IPS-20b (cell line): ENCODE measurements at regions not wholly inside any gene's neighbourhood (a gene's known extent, or its start where the extent isn't known, plus 50 kb on each side); places are given as distances from the start of the nearest gene placed in this dataset.

Source experiments
- H3K27ac ChIP-seq: one replicate; pipeline ENCODE4 v1.5.1; 2013; ENCODE audit warnings: low read length
- H3K27me3 ChIP-seq: 2 replicates; pipeline ENCODE4 v1.6.1; 2013; ENCODE audit warnings: mild to moderate bottlenecking, low read length, inconsistent platforms; ENCODE audit not compliant: insufficient read depth
- H3K36me3 ChIP-seq: 2 replicates; pipeline ENCODE4 v1.6.1; 2013; ENCODE audit warnings: low read depth, mild to moderate bottlenecking, inconsistent platforms, low read length, moderate library complexity; ENCODE audit not compliant: insufficient read depth
- H3K4me1 ChIP-seq: 2 replicates; pipeline ENCODE4 v1.6.1; 2013; ENCODE audit warnings: mild to moderate bottlenecking, control low read depth, inconsistent platforms, low read length, moderate library complexity; ENCODE audit not compliant: insufficient read depth
- H3K4me3 ChIP-seq: 2 replicates; pipeline ENCODE4 v1.5.1; 2013; ENCODE audit warnings: mild to moderate bottlenecking, low read length, inconsistent platforms
- H3K9ac ChIP-seq: 2 replicates; pipeline ENCODE4 v1.6.1; 2013; ENCODE audit warnings: low read depth, mild to moderate bottlenecking, inconsistent platforms, low read length, moderate library complexity
- H3K9me3 ChIP-seq: 2 replicates; pipeline ENCODE4 v1.6.1; 2013; ENCODE audit warnings: mild to moderate bottlenecking, low read depth, low read length, inconsistent platforms; ENCODE audit not compliant: insufficient read depth

GRCh38 chr5:30676223-30676840, 517.2 kb upstream of the CDH6 start:
- H3K9me3 ChIP-seq: peaks cover 21% of the 10 kb centered on the region
- H3K4me3 ChIP-seq: no peak overlapping the region
- no peak overlapping the region for H3K27ac ChIP-seq
- no peak overlapping the region for H3K9ac ChIP-seq
- no peaks in the 10 kb centered on the region for H3K36me3 ChIP-seq
- no peaks in the 10 kb centered on the region for H3K27me3 ChIP-seq
- no peaks in the 10 kb centered on the region for H3K4me1 ChIP-seq

GRCh38 chr5:30667293-30667692, 526.2 kb upstream of the CDH6 start:
- no peaks in the 10 kb centered on the region for H3K27me3 ChIP-seq
- H3K9me3 ChIP-seq: no peaks in the 10 kb centered on the region
- no peak overlapping the region for H3K4me3 ChIP-seq
- no peak overlapping the region for H3K9ac ChIP-seq
- H3K27ac ChIP-seq: no peak overlapping the region
- peaks cover 13% of the 10 kb centered on the region; the same call in 1 of the 2 replicates for H3K4me1 ChIP-seq
- no peaks in the 10 kb centered on the region for H3K36me3 ChIP-seq

- Histone ChIP-seq H3K27me3 (no peaks in the 10 kb centered on the region), H3K9me3 (peaks cover 2% of the 10 kb centered on the region; the same call in 1 of the 2 replicates), H3K27ac (no peak overlapping the region), H3K4me3 (no peak overlapping the region), H3K9ac (no peak overlapping the region), H3K4me1 (peaks cover 17% of the 10 kb centered on the region; the same call in 1 of the 2 replicates), H3K36me3 (no peaks in the 10 kb centered on the region)
Observed at GRCh38 chr5:30663536-30663935, 530.0 kb upstream of the CDH6 start.

GRCh38 chr5:30662373-30662772, 531.1 kb upstream of the CDH6 start:
- Histone ChIP-seq H3K4me3 (no peak overlapping the region), H3K9me3 (peaks cover 8% of the 10 kb centered on the region; the same call in 1 of the 2 replicates), H3K9ac (no peak overlapping the region), H3K27ac (no peak overlapping the region), H3K4me1 (peaks cover 17% of the 10 kb centered on the region; the same call in 1 of the 2 replicates), H3K36me3 (no peaks in the 10 kb centered on the region), H3K27me3 (no peaks in the 10 kb centered on the region)

- peaks cover 8% of the 10 kb centered on the region; the same call in 1 of the 2 replicates for H3K9me3 ChIP-seq
- no peaks in the 10 kb centered on the region for H3K36me3 ChIP-seq
- H3K4me1 ChIP-seq: peaks cover 17% of the 10 kb centered on the region; the same call in 1 of the 2 replicates
- H3K4me3 ChIP-seq: no peak overlapping the region
- H3K27me3 ChIP-seq: no peaks in the 10 kb centered on the region
- no peak overlapping the region for H3K9ac ChIP-seq
- H3K27ac ChIP-seq: no peak overlapping the region
Observed at GRCh38 chr5:30661730-30662129, 531.8 kb upstream of the CDH6 start.

GRCh38 chr5:30659417-30659816, 534.1 kb upstream of the CDH6 start:
- H3K4me3 ChIP-seq: no peak overlapping the region
- H3K9ac ChIP-seq: no peak overlapping the region
- no peaks in the 10 kb centered on the region for H3K36me3 ChIP-seq
- H3K4me1 ChIP-seq: peaks cover 17% of the 10 kb centered on the region; the same call in 1 of the 2 replicates
- no peaks in the 10 kb centered on the region for H3K27me3 ChIP-seq
- peaks cover 8% of the 10 kb centered on the region; the same call in 1 of the 2 replicates for H3K9me3 ChIP-seq
- H3K27ac ChIP-seq: no peak overlapping the region

- H3K27me3 ChIP-seq: no peaks in the 10 kb centered on the region
- H3K36me3 ChIP-seq: no peaks in the 10 kb centered on the region
- no peaks in the 10 kb centered on the region; the same call in 1 of the 2 replicates for H3K9me3 ChIP-seq
- no peak overlapping the region for H3K9ac ChIP-seq
- no peak overlapping the region for H3K4me3 ChIP-seq
- no peaks in the 10 kb centered on the region for H3K4me1 ChIP-seq
- no peak overlapping the region for H3K27ac ChIP-seq
Observed at GRCh38 chr5:30650311-30650710, 543.2 kb upstream of the CDH6 start.

- H3K9ac ChIP-seq: no peak overlapping the region
Observed at GRCh38 chr5:30638899-30639298, 554.6 kb upstream of the CDH6 start.

GRCh38 chr5:30627945-30628344, 565.5 kb upstream of the CDH6 start:
- no peak overlapping the region for H3K9ac ChIP-seq
- no peak overlapping the region for H3K27ac ChIP-seq
- no peak overlapping the region for H3K4me3 ChIP-seq
- no peaks in the 10 kb centered on the region for H3K27me3 ChIP-seq
- peaks cover 9% of the 10 kb centered on the region for H3K9me3 ChIP-seq
- no peaks in the 10 kb centered on the region for H3K4me1 ChIP-seq
- no peaks in the 10 kb centered on the region for H3K36me3 ChIP-seq

More at GRCh38 chr5:30638899-30639298, 554.6 kb upstream of the CDH6 start:
- Histone ChIP-seq H3K27ac (no peak overlapping the region), H3K27me3 (no peaks in the 10 kb centered on the region), H3K9me3 (peaks cover 8% of the 10 kb centered on the region; the same call in 1 of the 2 replicates), H3K4me3 (no peak overlapping the region), H3K36me3 (no peaks in the 10 kb centered on the region), H3K4me1 (no peaks in the 10 kb centered on the region)

GRCh38 chr5:30626557-30626956, 566.9 kb upstream of the CDH6 start:
- Histone ChIP-seq H3K4me1 (no peaks in the 10 kb centered on the region), H3K9ac (no peak overlapping the region), H3K27ac (no peak overlapping the region), H3K36me3 (no peaks in the 10 kb centered on the region), H3K9me3 (peaks cover 9% of the 10 kb centered on the region), H3K4me3 (no peak overlapping the region), H3K27me3 (no peaks in the 10 kb centered on the region)

GRCh38 chr5:30620481-30621085, 572.9 kb upstream of the CDH6 start:
- no peaks in the 10 kb centered on the region for H3K27me3 ChIP-seq
- no peak overlapping the region for H3K9ac ChIP-seq
- H3K27ac ChIP-seq: no peak overlapping the region
- no peaks in the 10 kb centered on the region for H3K4me1 ChIP-seq
- H3K4me3 ChIP-seq: no peak overlapping the region
- H3K9me3 ChIP-seq: no peaks in the 10 kb centered on the region
- no peaks in the 10 kb centered on the region for H3K36me3 ChIP-seq

GRCh38 chr5:30608501-30608900, 585.0 kb upstream of the CDH6 start:
- Histone ChIP-seq H3K27ac (no peak overlapping the region), H3K9me3 (no peaks in the 10 kb centered on the region), H3K4me1 (peaks cover 18% of the 10 kb centered on the region), H3K27me3 (peaks cover 15% of the 10 kb centered on the region), H3K9ac (no peak overlapping the region), H3K4me3 (no peak overlapping the region), H3K36me3 (no peaks in the 10 kb centered on the region)
